GM18858 (cell line): ENCODE measurements at regions not wholly inside any gene's neighbourhood (a gene's known extent, or its start where the extent isn't known, plus 50 kb on each side); places are given as distances from the start of the nearest gene placed in this dataset.
"Not testable (repeated sequence)": the region's sequence is repeated elsewhere in the genome, so short reads cannot be mapped to it uniquely, and the experiment has no call there.

Experiments used
- ATAC-seq: cut with Tn5 transposase; IDR thresholded peaks from one replicate; pipeline ENCODE4 v1.9.1; 2021; ENCODE audit not compliant: unreplicated experiment

- no peak for ATAC-seq
These were observed 55.5 kb upstream of the PIK3C3 start for GRCh38 chr18:41899535-41899934.

GRCh38 chr18:41893432-41893831 lies 61.6 kb upstream of the PIK3C3 start:
- ATAC-seq = no peak

GRCh38 chr18:41887100-41887499 lies 67.9 kb upstream of the PIK3C3 start:
- no peak for ATAC-seq

GRCh38 chr18:41886126-41886807 lies 68.8 kb upstream of the PIK3C3 start:
- no peak for ATAC-seq

GRCh38 chr18:41881285-41881684 lies 73.7 kb upstream of the PIK3C3 start:
- ATAC-seq = no peak

- ATAC-seq = no peak
These were observed 75.8 kb upstream of the PIK3C3 start for GRCh38 chr18:41879256-41879655.

GRCh38 chr18:41875094-41875780 lies 79.8 kb upstream of the PIK3C3 start:
- no peak for ATAC-seq

GRCh38 chr18:41873730-41874129 lies 81.3 kb upstream of the PIK3C3 start:
- ATAC-seq = no peak

- no peak for ATAC-seq
These were observed 82.8 kb upstream of the PIK3C3 start for GRCh38 chr18:41872206-41872605.

- no peak for ATAC-seq
These were observed 83.6 kb upstream of the PIK3C3 start for GRCh38 chr18:41871229-41872000.

- ATAC-seq = no peak
These were observed 84.2 kb upstream of the PIK3C3 start for GRCh38 chr18:41870817-41871216.

GRCh38 chr18:41870191-41870590 lies 84.8 kb upstream of the PIK3C3 start:
- no peak for ATAC-seq

GRCh38 chr18:41865796-41866195 lies 89.2 kb upstream of the PIK3C3 start:
- not testable (repeated sequence) for ATAC-seq

- ATAC-seq = no peak
These were observed 90.8 kb upstream of the PIK3C3 start for GRCh38 chr18:41864216-41864615.

- no peak for ATAC-seq
These were observed 92.1 kb upstream of the PIK3C3 start for GRCh38 chr18:41862921-41863320.

- no peak for ATAC-seq
These were observed 94.0 kb upstream of the PIK3C3 start for GRCh38 chr18:41860987-41861386.

GRCh38 chr18:41858761-41859555 lies 96.1 kb upstream of the PIK3C3 start:
- ATAC-seq = no peak

GRCh38 chr18:41853280-41853679 lies 101.8 kb upstream of the PIK3C3 start:
- no peak for ATAC-seq

- no peak for ATAC-seq
These were observed 104.3 kb upstream of the PIK3C3 start for GRCh38 chr18:41850781-41851180.

GRCh38 chr18:41849632-41850031 lies 105.4 kb upstream of the PIK3C3 start:
- ATAC-seq = no peak

- no peak for ATAC-seq
These were observed 109.5 kb upstream of the PIK3C3 start for GRCh38 chr18:41845563-41845962.
